Loucy (cell line): ENCODE measurements at regions not wholly inside any gene's neighbourhood (a gene's known extent, or its start where the extent isn't known, plus 50 kb on each side); places are given as distances from the start of the nearest gene placed in this dataset.

ENCODE experiments used
- H2AFZ ChIP-seq: fragments of 200-600 bp; sonication (generic); 2 replicates; pipeline ENCODE4 v1.6.0; 2016; ENCODE audit warnings: antibody characterized with exemption, mild to moderate bottlenecking, low read length, moderate library complexity
- H3F3A ChIP-seq: fragments of 200-600 bp; 2 replicates; pipeline ENCODE4 v1.6.0; 2016; ENCODE audit warnings: antibody characterized with exemption, low read depth, mild to moderate bottlenecking
- H3K27me3 ChIP-seq: fragments of 200-600 bp; sonication (generic); 2 replicates; pipeline ENCODE4 v1.6.1; 2014; ENCODE audit warnings: low read length, mild to moderate bottlenecking; ENCODE audit not compliant: insufficient read depth, poor library complexity, severe bottlenecking
- H3K36me3 ChIP-seq: fragments of 200-600 bp; sonication (generic); 2 replicates; pipeline ENCODE4 v1.6.1; 2016; ENCODE audit warnings: low read length; ENCODE audit not compliant: insufficient read depth
- H3K4me1 ChIP-seq: fragments of 200-600 bp; sonication (generic); 2 replicates; pipeline ENCODE4 v1.5.1; 2014; ENCODE audit warnings: low read length, mild to moderate bottlenecking; ENCODE audit not compliant: insufficient read depth, poor library complexity, severe bottlenecking
- H3K4me2 ChIP-seq: fragments of 200-600 bp; sonication (generic); 2 replicates; pipeline ENCODE4 v1.6.0; 2014; ENCODE audit warnings: antibody characterized with exemption, low read length, low read depth, mild to moderate bottlenecking; ENCODE audit not compliant: poor library complexity, severe bottlenecking
- H3K4me3 ChIP-seq: fragments of 200-600 bp; sonication (generic); 2 replicates; pipeline ENCODE4 v1.5.1; 2014; ENCODE audit warnings: low read length, mild to moderate bottlenecking, mixed read lengths; ENCODE audit not compliant: poor library complexity, severe bottlenecking
- H3K79me2 ChIP-seq: fragments of 200-600 bp; sonication (generic); 2 replicates; pipeline ENCODE4 v1.6.1; 2014; ENCODE audit warnings: low read length; ENCODE audit not compliant: insufficient read depth
- H3K9ac ChIP-seq: fragments of 200-600 bp; sonication (generic); 2 replicates; pipeline ENCODE4 v1.6.0; 2014; ENCODE audit warnings: mild to moderate bottlenecking, low read depth, low read length, moderate library complexity; ENCODE audit not compliant: poor library complexity, severe bottlenecking
- H3K9me2 ChIP-seq: fragments of 200-600 bp; sonication (generic); replicated peaks from 2 replicates; pipeline ENCODE4 v1.6.1; 2016; ENCODE audit warnings: low read depth, low read length, mixed read lengths
- H3K9me3 ChIP-seq: fragments of 200-600 bp; sonication (generic); 2 replicates; pipeline ENCODE4 v1.6.1; 2014; ENCODE audit warnings: mild to moderate bottlenecking, antibody characterized with exemption, low read length, low read depth; ENCODE audit not compliant: insufficient read depth
- H4K20me1 ChIP-seq: fragments of 200-600 bp; sonication (generic); 2 replicates; pipeline ENCODE4 v1.6.0; 2014; ENCODE audit warnings: antibody characterized with exemption, low read length, mild to moderate bottlenecking; ENCODE audit not compliant: insufficient read depth, poor library complexity, severe bottlenecking
- CTCF ChIP-seq: fragments of 200-600 bp; sonication (generic); conservative IDR thresholded peaks from 2 replicates; pipeline ENCODE4 v1.5.1; 2014; ENCODE audit warnings: mild to moderate bottlenecking, antibody characterized with exemption, low read length
- EZH2phosphoT487 ChIP-seq: fragments of 200-600 bp; IDR thresholded peaks from 2 replicates; pipeline ENCODE4 v1.6.1; 2018; ENCODE audit warnings: antibody characterized with exemption, mild to moderate bottlenecking, moderate library complexity, borderline replicate concordance

- Histone ChIP-seq H3K4me1 (no peaks in the 10 kb centered on the region), H3F3A (no peaks in the 10 kb centered on the region), H3K9me3 (peaks cover 2% of the 10 kb centered on the region; the same call in 1 of the 2 replicates), H3K9me2 (no peaks in the 10 kb centered on the region), H3K4me2 (no peak overlapping the region), H3K4me3 (no peak overlapping the region), H3K79me2 (no peaks in the 10 kb centered on the region), H3K27me3 (no peaks in the 10 kb centered on the region), H2AFZ (no peak overlapping the region), H4K20me1 (no peaks in the 10 kb centered on the region), H3K9ac (no peak overlapping the region), H3K36me3 (no peaks in the 10 kb centered on the region)
- TF ChIP-seq EZH2phosphoT487 (no peak), CTCF (no peak)
Measured at GRCh38 chr18:43471873-43472272, 194.6 kb upstream of the SYT4 start.

GRCh38 chr18:43481069-43481468, 203.8 kb upstream of the SYT4 start:
- H2AFZ ChIP-seq = no peak overlapping the region
- no peaks in the 10 kb centered on the region for H3K9me3 ChIP-seq
- no peaks in the 10 kb centered on the region for H3F3A ChIP-seq
- H3K9ac ChIP-seq = no peak overlapping the region
- no peak overlapping the region for H3K4me3 ChIP-seq
- no peak for TF ChIP-seq EZH2phosphoT487
- H4K20me1 ChIP-seq = no peaks in the 10 kb centered on the region
- no peaks in the 10 kb centered on the region for H3K9me2 ChIP-seq
- H3K27me3 ChIP-seq = no peaks in the 10 kb centered on the region
- no peaks in the 10 kb centered on the region for H3K36me3 ChIP-seq
- no peak overlapping the region for H3K4me2 ChIP-seq
- H3K79me2 ChIP-seq = no peaks in the 10 kb centered on the region
- H3K4me1 ChIP-seq = no peaks in the 10 kb centered on the region

GRCh38 chr18:43482136-43482535, 204.8 kb upstream of the SYT4 start:
- Histone ChIP-seq H3K4me2 (no peak overlapping the region), H4K20me1 (no peaks in the 10 kb centered on the region), H3K9me2 (no peaks in the 10 kb centered on the region), H3K4me1 (no peaks in the 10 kb centered on the region), H3K79me2 (no peaks in the 10 kb centered on the region), H3F3A (no peaks in the 10 kb centered on the region), H3K36me3 (no peaks in the 10 kb centered on the region), H3K4me3 (no peak overlapping the region), H3K27me3 (no peaks in the 10 kb centered on the region), H3K9me3 (peaks cover 7% of the 10 kb centered on the region; the same call in 1 of the 2 replicates), H2AFZ (no peak overlapping the region), H3K9ac (no peak overlapping the region)
- no peak for TF ChIP-seq EZH2phosphoT487
- no peak for TF ChIP-seq CTCF

- no peaks in the 10 kb centered on the region for H3F3A ChIP-seq
- peaks cover 7% of the 10 kb centered on the region; the same call in 1 of the 2 replicates for H3K9me3 ChIP-seq
- no peak for TF ChIP-seq EZH2phosphoT487
- no peak for TF ChIP-seq CTCF
- no peak overlapping the region for H3K9ac ChIP-seq
- no peak overlapping the region for H3K4me2 ChIP-seq
- H3K4me1 ChIP-seq = no peaks in the 10 kb centered on the region
- H4K20me1 ChIP-seq = no peaks in the 10 kb centered on the region
- no peaks in the 10 kb centered on the region for H3K9me2 ChIP-seq
- no peak overlapping the region for H3K4me3 ChIP-seq
- H3K36me3 ChIP-seq = no peaks in the 10 kb centered on the region
- no peaks in the 10 kb centered on the region for H3K27me3 ChIP-seq
- H2AFZ ChIP-seq = no peak overlapping the region
- no peaks in the 10 kb centered on the region for H3K79me2 ChIP-seq
Measured at GRCh38 chr18:43482600-43482999, 205.3 kb upstream of the SYT4 start.
